Cardiac muscle cell (in vitro differentiated cells and primary cell): ENCODE measurements at regions not wholly inside any gene's neighbourhood (a gene's known extent, or its start where the extent isn't known, plus 50 kb on each side); places are given as distances from the start of the nearest gene placed in this dataset.
A peak's percentile ranks its signal among the peaks of the same experiment; 100 is the strongest.
"Not testable (repeated sequence)": the region's sequence is repeated elsewhere in the genome, so short reads cannot be mapped to it uniquely, and the experiment has no call there.

Experiments used
- DNase-seq, 2 donors: peaks; one replicate each; pipeline versions ENCODE4 v3.0.0 to v3.0.0-alpha.2; 2010 to 2017; ENCODE audit warnings: low read depth in 1 of 2, low spot score in 1 of 2
- H3K27ac ChIP-seq: fragments of 200-600 bp; sonication (generic); 2 replicates; pipeline ENCODE4 v1.5.1; 2016
- H3K27me3 ChIP-seq: fragments of 200-600 bp; sonication (generic); 2 replicates; pipeline ENCODE4 v1.6.0; 2016; ENCODE audit warnings: control low read depth
- H3K36me3 ChIP-seq: fragments of 200-600 bp; sonication (generic); 2 replicates; pipeline ENCODE4 v1.5.1; 2016; ENCODE audit warnings: control low read depth
- H3K4me1 ChIP-seq: fragments of 200-600 bp; sonication (generic); 2 replicates; pipeline ENCODE4 v1.8.1; 2017; ENCODE audit warnings: low read depth, mild to moderate bottlenecking, mixed run types
- H3K4me3 ChIP-seq: fragments of 200-600 bp; sonication (generic); 2 replicates; pipeline ENCODE4 v1.5.1; 2016; ENCODE audit warnings: mild to moderate bottlenecking
- H3K9me3 ChIP-seq: fragments of 200-600 bp; sonication (generic); 2 replicates; pipeline ENCODE4 v1.5.1; 2017; ENCODE audit warnings: low read depth, mild to moderate bottlenecking, control low read depth
- TF ChIP-seq, protein P1 (sequence below): IDR thresholded peaks from 2 replicates; pipeline ENCODE4 v1.5.1; 2012; ENCODE audit warnings: low read depth, mild to moderate bottlenecking, low read length

DNA sequence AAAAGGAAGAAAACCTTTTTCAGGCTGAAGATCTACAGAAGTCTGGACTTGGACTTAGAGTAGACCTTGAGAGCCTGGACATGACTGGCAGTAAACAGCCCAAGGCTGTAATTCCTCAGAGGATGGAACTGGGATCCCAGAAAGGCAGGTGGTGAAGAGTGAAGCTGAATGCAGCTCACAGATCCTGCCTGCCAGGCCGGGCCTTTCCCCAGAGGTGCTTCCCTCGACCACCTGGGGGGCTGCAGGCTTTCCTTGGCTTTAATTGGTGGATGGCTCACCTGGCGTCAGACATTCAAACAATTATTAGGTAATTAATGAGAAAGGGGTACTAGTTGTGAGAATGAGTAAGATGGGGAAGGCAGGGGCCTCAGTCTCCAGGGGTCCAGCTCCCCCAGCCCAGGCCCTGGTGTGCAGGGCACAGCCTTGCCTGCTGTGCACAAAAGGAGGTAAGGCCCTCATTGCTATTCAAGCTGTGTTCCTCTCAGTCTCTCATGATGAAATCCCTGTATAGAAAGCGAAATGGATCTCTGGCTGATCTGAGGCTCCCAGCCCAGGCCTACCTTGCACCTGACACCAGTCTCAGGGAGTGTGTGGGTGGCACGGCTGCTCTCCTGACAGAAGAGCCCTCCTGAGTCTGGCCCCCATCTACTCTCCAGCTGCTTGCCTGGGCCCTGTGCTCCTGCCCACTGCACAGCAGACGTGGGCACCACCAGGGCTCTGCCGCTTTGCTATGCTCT lies 63.0 kb upstream of the TCL1A start:
- Histone ChIP-seq H3K4me1 (no peaks in the 10 kb centered on the region), H3K9me3 (no peaks in the 10 kb centered on the region), H3K36me3 (no peaks in the 10 kb centered on the region), H3K27ac (no peak overlapping the region), H3K4me3 (no peak overlapping the region), H3K27me3 (no peaks in the 10 kb centered on the region)
- no peak for DNase-seq
- TF ChIP-seq, protein P1, sequence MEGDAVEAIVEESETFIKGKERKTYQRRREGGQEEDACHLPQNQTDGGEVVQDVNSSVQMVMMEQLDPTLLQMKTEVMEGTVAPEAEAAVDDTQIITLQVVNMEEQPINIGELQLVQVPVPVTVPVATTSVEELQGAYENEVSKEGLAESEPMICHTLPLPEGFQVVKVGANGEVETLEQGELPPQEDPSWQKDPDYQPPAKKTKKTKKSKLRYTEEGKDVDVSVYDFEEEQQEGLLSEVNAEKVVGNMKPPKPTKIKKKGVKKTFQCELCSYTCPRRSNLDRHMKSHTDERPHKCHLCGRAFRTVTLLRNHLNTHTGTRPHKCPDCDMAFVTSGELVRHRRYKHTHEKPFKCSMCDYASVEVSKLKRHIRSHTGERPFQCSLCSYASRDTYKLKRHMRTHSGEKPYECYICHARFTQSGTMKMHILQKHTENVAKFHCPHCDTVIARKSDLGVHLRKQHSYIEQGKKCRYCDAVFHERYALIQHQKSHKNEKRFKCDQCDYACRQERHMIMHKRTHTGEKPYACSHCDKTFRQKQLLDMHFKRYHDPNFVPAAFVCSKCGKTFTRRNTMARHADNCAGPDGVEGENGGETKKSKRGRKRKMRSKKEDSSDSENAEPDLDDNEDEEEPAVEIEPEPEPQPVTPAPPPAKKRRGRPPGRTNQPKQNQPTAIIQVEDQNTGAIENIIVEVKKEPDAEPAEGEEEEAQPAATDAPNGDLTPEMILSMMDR: no peak

DNA sequence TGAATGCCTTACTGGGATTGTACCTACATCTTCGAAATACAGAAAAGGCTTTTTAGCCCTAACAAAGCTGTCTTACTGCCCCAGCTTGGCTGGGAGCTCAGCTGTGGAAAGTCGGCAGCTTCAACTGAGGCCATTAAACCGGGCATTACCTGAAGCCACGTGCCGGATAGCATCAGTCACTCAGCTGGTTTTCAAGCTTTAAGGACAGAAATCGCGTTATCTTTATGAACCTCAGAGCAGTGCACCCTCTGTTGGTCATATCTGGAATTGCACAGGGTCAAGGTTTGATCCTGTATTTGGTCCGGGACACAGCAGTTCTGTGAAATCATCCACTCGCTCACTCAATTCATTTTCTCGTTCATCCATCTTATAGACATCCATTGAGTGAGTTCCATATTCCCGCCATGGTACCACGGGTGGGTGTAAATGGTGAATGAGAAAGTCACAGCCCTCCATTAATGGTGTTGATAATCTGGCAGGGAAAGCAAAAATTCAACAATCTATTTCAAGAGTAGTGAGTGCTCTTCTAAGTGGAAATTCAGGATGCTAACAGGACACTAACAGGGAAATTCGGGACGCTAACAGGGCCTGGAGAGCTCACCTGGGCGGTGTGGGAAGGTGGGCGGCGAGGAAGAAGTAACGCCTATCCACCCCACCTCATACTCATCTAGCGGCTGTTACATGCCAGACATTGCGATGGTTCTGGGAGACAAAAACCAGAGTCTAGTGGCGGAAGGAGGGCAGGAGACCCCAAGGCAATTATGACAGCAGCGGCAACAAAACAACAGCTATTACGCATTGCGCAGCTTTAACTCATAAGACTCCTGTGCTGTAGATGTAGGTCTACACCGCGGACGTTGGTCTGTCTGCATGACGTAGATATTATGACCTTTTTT lies 60.6 kb upstream of the TCL1A start:
- TF ChIP-seq, protein P1: peak; percentile 81
- DNase-seq: peak; percentile 40 to 61
- no peak overlapping the region for H3K4me3 ChIP-seq
- H3K27me3 ChIP-seq: no peaks in the 10 kb centered on the region
- H3K36me3 ChIP-seq: no peaks in the 10 kb centered on the region
- H3K9me3 ChIP-seq: no peaks in the 10 kb centered on the region
- H3K4me1 ChIP-seq: no peaks in the 10 kb centered on the region
- no peak overlapping the region for H3K27ac ChIP-seq

DNA sequence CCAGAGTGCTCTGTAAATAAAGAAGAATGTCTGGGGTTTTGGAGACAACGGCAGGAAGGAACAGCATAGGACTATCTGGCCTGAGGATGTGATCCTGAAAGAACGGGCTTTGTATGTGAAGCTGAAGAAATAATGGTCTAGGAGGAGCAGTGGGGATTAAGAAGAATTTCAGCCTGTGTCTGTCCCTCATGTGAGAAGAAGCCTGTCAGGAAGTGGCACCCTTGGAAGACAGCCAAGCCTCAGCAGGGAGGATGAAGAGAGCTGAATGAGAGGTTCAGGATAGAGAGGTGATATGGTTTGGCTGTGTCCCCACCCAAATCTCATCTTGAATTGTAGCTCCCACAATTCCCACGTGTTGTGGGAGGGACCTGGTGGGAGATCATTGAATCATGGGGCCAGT lies 56.9 kb upstream of the TCL1A start:
- no peaks in the 10 kb centered on the region for H3K4me1 ChIP-seq
- DNase-seq: no peak
- peaks cover 5% of the 10 kb centered on the region for H3K27me3 ChIP-seq
- H3K27ac ChIP-seq: no peak overlapping the region
- H3K9me3 ChIP-seq: no peaks in the 10 kb centered on the region
- H3K36me3 ChIP-seq: no peaks in the 10 kb centered on the region
- no peak overlapping the region for H3K4me3 ChIP-seq
- TF ChIP-seq, protein P1: no peak

DNA sequence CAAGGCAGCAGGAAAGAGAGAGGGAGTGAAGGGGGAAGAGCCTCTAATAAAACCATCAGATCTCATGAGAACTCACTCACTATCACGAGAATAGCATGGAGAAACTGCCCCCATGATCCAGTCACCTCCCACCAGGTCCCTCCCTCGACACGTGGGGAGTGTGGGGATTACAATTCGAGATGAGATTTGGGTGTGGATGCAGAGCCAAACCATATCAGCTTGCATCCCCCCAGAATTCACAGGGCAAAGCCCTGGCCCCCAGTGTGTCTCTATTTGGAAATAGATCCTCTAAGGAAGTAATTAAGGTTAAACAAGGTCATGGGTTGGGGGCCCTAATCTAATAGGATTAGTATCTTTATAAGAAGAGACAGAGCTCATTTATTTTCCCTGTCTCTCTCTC lies 56.1 kb upstream of the TCL1A start:
- H3K9me3 ChIP-seq: no peaks in the 10 kb centered on the region
- H3K36me3 ChIP-seq: no peaks in the 10 kb centered on the region
- peaks cover 10% of the 10 kb centered on the region for H3K27me3 ChIP-seq
- DNase-seq: no peak
- H3K27ac ChIP-seq: no peak overlapping the region
- no peak overlapping the region for H3K4me3 ChIP-seq
- H3K4me1 ChIP-seq: no peaks in the 10 kb centered on the region
- TF ChIP-seq, protein P1: no peak

DNA sequence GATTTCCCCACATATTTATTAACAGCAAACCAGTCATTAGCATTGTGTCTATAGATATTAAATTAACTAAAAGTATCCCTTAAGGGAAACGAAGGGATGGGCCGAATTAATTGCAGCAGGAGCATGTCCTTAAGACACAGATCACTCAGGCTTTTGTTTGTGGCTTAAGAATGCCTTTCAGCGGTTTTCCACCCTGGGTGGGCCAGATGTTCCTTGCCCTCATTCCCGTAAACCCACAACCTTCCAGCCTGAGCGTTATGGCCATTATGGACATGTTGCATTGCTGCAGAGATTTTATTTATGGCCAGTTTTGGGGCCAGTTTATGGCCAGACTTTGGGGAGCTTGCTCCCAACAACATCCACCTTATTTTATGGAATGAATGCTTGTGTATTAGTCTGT lies 55.5 kb upstream of the TCL1A start:
- not testable (repeated sequence) for H3K4me3 ChIP-seq, H3K36me3 ChIP-seq, H3K27ac ChIP-seq, H3K9me3 ChIP-seq, DNase-seq, H3K4me1 ChIP-seq
- peaks cover 11% of the 10 kb centered on the region for H3K27me3 ChIP-seq

DNA sequence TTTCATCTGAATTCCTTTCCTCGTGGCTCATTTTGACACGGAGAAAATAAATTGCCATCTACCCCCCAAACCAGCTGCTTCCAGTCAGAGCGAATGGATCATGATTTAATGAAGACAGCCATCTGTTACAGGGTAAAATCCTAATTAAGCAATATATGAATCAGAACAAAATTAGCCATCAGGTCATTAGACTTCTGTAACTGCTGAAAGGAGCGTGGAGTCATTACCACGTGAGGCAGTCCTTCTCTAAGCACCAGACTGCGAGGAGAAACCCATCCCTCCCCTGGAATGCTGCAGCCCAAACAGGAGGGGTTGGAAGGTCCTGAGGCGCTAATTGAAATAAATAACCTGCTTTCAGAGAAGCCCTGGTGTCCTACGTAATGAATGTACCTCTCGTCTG lies 51.1 kb upstream of the TCL1A start:
- Histone ChIP-seq H3K4me3 (no peak overlapping the region), H3K27ac (no peak overlapping the region), H3K9me3 (no peaks in the 10 kb centered on the region), H3K27me3 (peaks cover 12% of the 10 kb centered on the region), H3K4me1 (no peaks in the 10 kb centered on the region), H3K36me3 (no peaks in the 10 kb centered on the region)
- no peak for DNase-seq
- TF ChIP-seq, protein P1: no peak
